ENCODE measurements at regions not wholly inside any gene's neighbourhood (a gene's known extent, or its start where the extent isn't known, plus 50 kb on each side); places are given as distances from the start of the nearest gene placed in this dataset.

GRCh38 chr2:120844070-120844738 is 108.5 kb downstream of the GLI2 start:
- no peak overlapping the region for H3K27ac ChIP-seq (ENCODE audit: control insufficient read depth, insufficient read depth)
- H3K4me1 ChIP-seq (ENCODE audit: control insufficient read depth, insufficient read depth, low read length): no peaks in the 10 kb centered on the region
- DNase-seq (ENCODE audit: low read depth, low spot score): no peak
- H3K27me3 ChIP-seq (replicated peaks in 1 of 2; ENCODE audit: control insufficient read depth in 2 of 2, insufficient read depth in 2 of 2, low read length in 1 of 2): no peaks in the 10 kb centered on the region; a peak in 2 of 4 replicates
- H3K9ac ChIP-seq (ENCODE audit: control insufficient read depth, insufficient read depth, low read length): no peak overlapping the region
- ChIA-PET SMC1A (ENCODE audit: uncharacterized antibody, unreplicated experiment) (no interaction called here), RAD21 (ENCODE audit: unreplicated experiment) (no interaction called here), CTCF (interaction anchor here (0.6 kb wide), 1 partner anchor 298 kb away, joined by 3 read pairs; no protein-coding TSS in a partner anchor), POLR2A (no interaction called here)
- FAIRE-seq: no peak
- in situ Hi-C loops (cut with MboI) (no loop called here), intact Hi-C loops (cut with micrococcal nuclease; ENCODE audit: unreplicated experiment) (no loop called here)
- H3K9me3 ChIP-seq (replicated peaks; ENCODE audit: control insufficient read depth, insufficient read depth, low read length): no peaks in the 10 kb centered on the region
- H3K4me2 ChIP-seq (ENCODE audit: control insufficient read depth, insufficient read depth): no peak overlapping the region
- 16% methylated on average over 6 of the region's 6 CpGs for WGBS (ENCODE audit: insufficient coverage, insufficient replicate concordance, low lambda C conversion rate, missing lambda C conversion rate)
- H4K20me1 ChIP-seq (ENCODE audit: control insufficient read depth, insufficient read depth): no peaks in the 10 kb centered on the region
- H3K36me3 ChIP-seq (ENCODE audit: control insufficient read depth in 2 of 2, insufficient read depth in 2 of 2, low read length in 1 of 2): no peaks in the 10 kb centered on the region
- no TSS peak for BruUV-seq (replicated peaks)
- no peaks in the 10 kb centered on the region for H3K79me2 ChIP-seq (ENCODE audit: control insufficient read depth, insufficient read depth, low read length)
- ATAC-seq: no peak
- no peak for TF ChIP-seq MTA3 (IDR thresholded peaks at IDR 0.05; ENCODE audit: borderline replicate concordance, low read length)
- no peak overlapping the region for H2AFZ ChIP-seq (ENCODE audit: control insufficient read depth, low read depth, low read length)
- H3K4me3 ChIP-seq: no peak overlapping the region

- no peaks in the 10 kb centered on the region; a peak in 2 of 4 replicates for H3K27me3 ChIP-seq (replicated peaks in 1 of 2; ENCODE audit: control insufficient read depth in 2 of 2, insufficient read depth in 2 of 2, low read length in 1 of 2)
- no peaks in the 10 kb centered on the region for H3K36me3 ChIP-seq (ENCODE audit: control insufficient read depth in 2 of 2, insufficient read depth in 2 of 2, low read length in 1 of 2)
- ATAC-seq (no peak), DNase-seq (ENCODE audit: low read depth, low spot score) (no peak), FAIRE-seq (no peak)
- BruUV-seq (replicated peaks): no TSS peak
- H3K9me3 ChIP-seq (replicated peaks; ENCODE audit: control insufficient read depth, insufficient read depth, low read length): no peaks in the 10 kb centered on the region
- ChIA-PET POLR2A (no interaction called here), CTCF (no interaction called here), SMC1A (ENCODE audit: uncharacterized antibody, unreplicated experiment) (no interaction called here), RAD21 (ENCODE audit: unreplicated experiment) (no interaction called here)
- intact Hi-C loops (cut with micrococcal nuclease; ENCODE audit: unreplicated experiment): no loop called here
- 30% methylated on average over 9 of the region's 9 CpGs for WGBS (ENCODE audit: insufficient coverage, insufficient replicate concordance, low lambda C conversion rate, missing lambda C conversion rate)
- no peak overlapping the region for H3K4me3 ChIP-seq
- H4K20me1 ChIP-seq (ENCODE audit: control insufficient read depth, insufficient read depth): no peaks in the 10 kb centered on the region
- no peak overlapping the region for H2AFZ ChIP-seq (ENCODE audit: control insufficient read depth, low read depth, low read length)
- H3K9ac ChIP-seq (ENCODE audit: control insufficient read depth, insufficient read depth, low read length): no peak overlapping the region
- no peak overlapping the region for H3K27ac ChIP-seq (ENCODE audit: control insufficient read depth, insufficient read depth)
- no peaks in the 10 kb centered on the region for H3K79me2 ChIP-seq (ENCODE audit: control insufficient read depth, insufficient read depth, low read length)
- no peak overlapping the region for H3K4me2 ChIP-seq (ENCODE audit: control insufficient read depth, insufficient read depth)
- TF ChIP-seq ASH2L (IDR thresholded peaks at IDR 0.05; ENCODE audit: borderline replicate concordance, low read depth) (no peak), ZNF384 (IDR thresholded peaks at IDR 0.05; ENCODE audit: borderline replicate concordance, low read depth, low read length) (no peak), SUPT20H (IDR thresholded peaks at IDR 0.05; ENCODE audit: borderline replicate concordance, control insufficient read depth, low read depth, low read length) (no peak)
- in situ Hi-C loops (cut with MboI): no loop called here
- H3K4me1 ChIP-seq (ENCODE audit: control insufficient read depth, insufficient read depth, low read length): no peaks in the 10 kb centered on the region
These were observed 109.6 kb downstream of the GLI2 start for GRCh38 chr2:120845277-120845676.
